Spleen (tissue), 7 donors: ENCODE measurements at regions not wholly inside any gene's neighbourhood (a gene's known extent, or its start where the extent isn't known, plus 50 kb on each side); places are given as distances from the start of the nearest gene placed in this dataset.

ENCODE experiments used
- POLR2A ChIP-seq, 3 donors: fragments of 450-650 bp; IDR thresholded peaks; one replicate each; pipeline ENCODE4 v1.5.1; 2017; ENCODE audit warnings: antibody characterized with exemption in 3 of 3, mild to moderate bottlenecking in 1 of 3
- TF ChIP-seq, protein P1 (sequence below), 11 experiments: fragments of 200-600 bp in 7 of 11; fragments of 450-650 bp in 4 of 11; sonication (generic) in 4 of 11; IDR thresholded peaks in 8 of 11; conservative IDR thresholded peaks in 3 of 11; 1 replicate in 7 of 11; 2 replicates in 4 of 11; pipeline versions ENCODE4 v1.4.0 to v1.8.0; 2016 to 2021; ENCODE audit warnings: antibody characterized with exemption in 11 of 11, inconsistent platforms in 4 of 11, mild to moderate bottlenecking in 1 of 11
- donor health status: DM: no; HTN: no; CAD: no; lungs with moderate emphysema.
- donor health status: DM: no; HTN: no; CAD: no.
- donor health status: DM: no; HTN: no; CAD: no.

DNA sequence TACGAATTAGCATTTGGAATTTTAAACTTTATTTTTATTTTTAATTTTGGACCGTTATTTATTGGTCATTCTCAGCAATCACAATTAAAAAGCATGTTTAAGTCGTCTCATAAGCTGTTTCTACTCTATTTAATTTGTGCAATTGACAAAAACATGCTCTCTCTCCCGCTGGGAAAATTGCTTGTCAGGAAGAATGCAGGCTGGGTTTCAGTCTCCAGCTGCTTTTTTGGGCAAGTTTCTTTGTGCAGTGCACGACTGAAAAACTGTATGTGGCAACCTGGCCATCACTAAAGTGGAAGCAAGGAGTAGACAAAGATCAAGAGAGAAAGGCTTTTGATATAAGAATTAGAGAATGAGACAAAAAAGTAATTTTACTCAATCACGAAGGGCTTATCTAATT is 941.5 kb upstream of the MDGA2 start:
- TF ChIP-seq, protein P1, sequence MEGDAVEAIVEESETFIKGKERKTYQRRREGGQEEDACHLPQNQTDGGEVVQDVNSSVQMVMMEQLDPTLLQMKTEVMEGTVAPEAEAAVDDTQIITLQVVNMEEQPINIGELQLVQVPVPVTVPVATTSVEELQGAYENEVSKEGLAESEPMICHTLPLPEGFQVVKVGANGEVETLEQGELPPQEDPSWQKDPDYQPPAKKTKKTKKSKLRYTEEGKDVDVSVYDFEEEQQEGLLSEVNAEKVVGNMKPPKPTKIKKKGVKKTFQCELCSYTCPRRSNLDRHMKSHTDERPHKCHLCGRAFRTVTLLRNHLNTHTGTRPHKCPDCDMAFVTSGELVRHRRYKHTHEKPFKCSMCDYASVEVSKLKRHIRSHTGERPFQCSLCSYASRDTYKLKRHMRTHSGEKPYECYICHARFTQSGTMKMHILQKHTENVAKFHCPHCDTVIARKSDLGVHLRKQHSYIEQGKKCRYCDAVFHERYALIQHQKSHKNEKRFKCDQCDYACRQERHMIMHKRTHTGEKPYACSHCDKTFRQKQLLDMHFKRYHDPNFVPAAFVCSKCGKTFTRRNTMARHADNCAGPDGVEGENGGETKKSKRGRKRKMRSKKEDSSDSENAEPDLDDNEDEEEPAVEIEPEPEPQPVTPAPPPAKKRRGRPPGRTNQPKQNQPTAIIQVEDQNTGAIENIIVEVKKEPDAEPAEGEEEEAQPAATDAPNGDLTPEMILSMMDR (IDR thresholded peaks at IDR 0.05 in 8 of 11, conservative IDR thresholded peaks at IDR 0.05 in 3 of 11), result no peak
- no peak for TF ChIP-seq POLR2A (IDR thresholded peaks at IDR 0.05)
